Central memory CD8-positive, alpha-beta T cell (primary cell): ENCODE measurements at regions not wholly inside any gene's neighbourhood (a gene's known extent, or its start where the extent isn't known, plus 50 kb on each side); places are given as distances from the start of the nearest gene placed in this dataset.
"Not testable (repeated sequence)": the region's sequence is repeated elsewhere in the genome, so short reads cannot be mapped to it uniquely, and the experiment has no call there.

Source experiments
- ATAC-seq: fragments of 150-1000 bp; cut with Tn5 transposase; replicated peaks from 2 replicates; pipeline ENCODE4 v1.10.0; 2022; ENCODE audit warnings: mild to moderate bottlenecking, moderate FRiP score, moderate number of reproducible peaks; ENCODE audit not compliant: poor library complexity, severe bottlenecking; ENCODE audit errors: extremely low read depth
- DNase-seq, 2 donors: peaks; one replicate each; pipeline ENCODE4 v3.0.0; 2021; ENCODE audit warnings: low spot score in 2 of 2
- H3K27ac Mint-ChIP-seq: one replicate; pipeline ENCODE4 v1.8.0; 2022; ENCODE audit warnings: low read depth, mild to moderate bottlenecking, moderate library complexity, mixed read lengths
- H3K27me3 Mint-ChIP-seq: one replicate; pipeline ENCODE4 v1.8.0; 2022; ENCODE audit warnings: mixed read lengths
- H3K36me3 Mint-ChIP-seq: one replicate; pipeline ENCODE4 v1.8.0; 2022; ENCODE audit warnings: mild to moderate bottlenecking, moderate library complexity, mixed read lengths; ENCODE audit not compliant: insufficient read depth
- H3K4me1 Mint-ChIP-seq: one replicate; pipeline ENCODE4 v1.8.0; 2022; ENCODE audit warnings: mixed read lengths
- H3K4me3 Mint-ChIP-seq: one replicate; pipeline ENCODE4 v1.8.0; 2022; ENCODE audit warnings: mild to moderate bottlenecking, moderate library complexity, mixed read lengths
- H3K9me3 Mint-ChIP-seq: one replicate; pipeline ENCODE4 v1.8.0; 2022; ENCODE audit warnings: mixed read lengths

DNA sequence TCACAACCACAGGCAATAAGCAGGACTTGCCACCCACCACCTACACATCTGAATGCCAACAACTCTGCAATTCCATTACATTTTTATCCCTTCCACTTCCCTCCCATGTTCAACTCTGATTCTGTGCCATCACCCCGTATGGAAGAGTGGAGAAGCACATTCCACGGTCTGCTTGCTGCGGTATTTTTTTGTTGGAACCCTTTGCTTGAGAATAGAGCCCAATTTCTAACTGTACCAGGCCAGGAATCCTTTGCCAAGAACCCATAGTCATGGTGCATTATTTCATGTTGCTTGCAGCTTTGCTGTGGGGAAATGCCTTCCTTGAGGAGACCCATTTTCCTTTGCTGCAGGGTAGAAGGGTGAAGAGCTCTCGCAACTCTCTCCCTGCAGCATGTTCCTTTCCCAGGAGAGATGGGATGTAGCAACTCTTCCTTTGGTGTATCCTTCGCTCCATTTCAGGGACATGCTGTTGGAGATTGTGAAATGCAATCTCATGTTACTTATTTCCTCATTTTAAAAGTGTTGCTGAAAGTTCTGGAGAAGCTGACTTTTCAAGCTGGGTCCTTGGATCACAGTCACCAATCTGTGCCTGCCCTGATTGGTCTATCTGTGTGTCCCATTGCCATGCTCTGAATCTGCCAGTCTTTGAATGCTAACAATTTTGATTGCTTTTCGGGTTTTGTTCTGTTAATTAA is 69.8 kb upstream of the STARD13 start:
- H3K36me3 Mint-ChIP-seq = peaks cover 2% of the 10 kb centered on the region
- H3K9me3 Mint-ChIP-seq = no peaks in the 10 kb centered on the region
- H3K27me3 Mint-ChIP-seq = peaks cover 58% of the 10 kb centered on the region
- H3K4me1 Mint-ChIP-seq = no peaks in the 10 kb centered on the region
- no peak overlapping the region for H3K27ac Mint-ChIP-seq
- no peak for ATAC-seq
- no peak for DNase-seq
- H3K4me3 Mint-ChIP-seq = no peak overlapping the region

DNA sequence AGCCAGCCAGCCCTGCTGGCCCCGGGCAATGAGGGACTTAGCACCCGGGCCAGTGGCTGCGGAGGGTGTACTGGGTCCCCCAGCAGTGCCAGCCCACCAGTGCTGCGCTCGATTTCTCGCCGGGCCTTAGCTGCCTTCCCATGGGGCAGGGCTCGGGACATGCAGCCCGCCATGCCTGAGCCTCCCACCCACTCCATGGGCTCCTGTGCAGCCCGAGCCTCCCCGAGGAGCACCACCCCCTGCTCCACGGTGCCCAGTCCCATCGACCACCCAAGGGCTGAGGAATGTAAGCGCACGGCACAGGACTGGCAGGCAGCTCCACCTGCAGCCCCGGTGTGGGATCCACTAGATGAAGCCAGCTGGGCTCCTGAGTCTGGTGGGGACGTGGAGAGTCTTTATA is 72.5 kb upstream of the STARD13 start:
- H3K27ac Mint-ChIP-seq, H3K9me3 Mint-ChIP-seq, H3K4me1 Mint-ChIP-seq, H3K4me3 Mint-ChIP-seq, DNase-seq, H3K36me3 Mint-ChIP-seq, ATAC-seq: not testable (repeated sequence)
- peaks cover 38% of the 10 kb centered on the region for H3K27me3 Mint-ChIP-seq

DNA sequence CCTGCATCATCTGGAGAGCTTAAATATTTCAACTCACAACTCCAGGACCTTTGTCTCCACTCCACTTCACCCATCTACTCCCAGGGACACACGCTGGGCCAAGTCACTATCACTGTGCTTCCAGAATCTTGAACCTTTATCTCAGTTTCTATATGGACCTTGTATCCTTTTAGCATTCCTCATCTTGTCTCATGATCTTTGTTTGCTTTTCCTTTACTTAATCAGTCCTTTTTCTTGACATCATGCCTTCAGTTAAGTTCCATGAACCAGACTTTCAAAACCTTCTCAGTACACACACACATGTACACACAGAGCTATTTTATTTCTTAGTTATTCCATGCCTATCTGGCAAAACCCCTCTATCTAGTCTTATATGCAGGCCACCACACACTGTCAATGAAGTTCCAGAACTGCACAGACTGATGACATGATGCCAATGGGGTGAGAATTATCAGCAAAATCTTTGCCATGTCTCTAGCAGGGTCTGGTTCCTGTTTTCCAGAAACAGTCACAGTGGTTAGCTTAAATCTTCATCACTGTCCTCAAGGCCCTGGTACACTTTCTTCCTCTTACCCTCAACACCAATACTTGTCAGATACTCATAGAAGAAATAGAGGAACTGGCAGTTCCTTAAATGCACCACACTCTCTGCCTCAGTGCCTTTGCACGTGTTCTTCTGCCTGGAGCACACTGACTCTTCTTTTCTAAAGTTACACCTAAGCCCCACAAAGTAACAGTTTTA is 77.6 kb upstream of the STARD13 start:
- Mint-ChIP-seq H3K4me3 (no peak overlapping the region), H3K4me1 (peaks cover 4% of the 10 kb centered on the region), H3K27ac (no peak overlapping the region), H3K27me3 (peaks cover 13% of the 10 kb centered on the region), H3K9me3 (no peaks in the 10 kb centered on the region), H3K36me3 (peaks cover 2% of the 10 kb centered on the region)
- DNase-seq (no peak), ATAC-seq (no peak)

DNA sequence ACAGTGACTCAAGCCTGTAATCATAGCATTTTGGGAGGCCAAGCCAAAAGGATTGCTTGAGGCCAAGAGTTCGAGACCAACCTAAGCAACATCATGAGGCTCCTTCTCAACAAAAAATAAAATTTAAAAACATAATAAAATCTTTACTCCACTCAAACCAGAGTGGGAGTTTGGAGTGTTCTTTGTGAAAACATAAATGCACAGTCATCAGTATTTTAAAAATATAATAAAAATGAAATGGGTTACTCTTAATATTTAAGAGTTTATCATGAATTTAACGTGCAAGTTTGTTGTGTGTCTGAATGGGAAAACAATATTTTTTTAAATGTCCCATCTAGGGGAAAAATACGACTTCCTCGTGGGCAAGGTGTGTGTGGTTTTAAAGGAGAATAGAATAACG is 78.6 kb upstream of the STARD13 start:
- H3K4me1 Mint-ChIP-seq = peaks cover 6% of the 10 kb centered on the region
- no peak overlapping the region for H3K27ac Mint-ChIP-seq
- no peaks in the 10 kb centered on the region for H3K9me3 Mint-ChIP-seq
- ATAC-seq = no peak
- peaks cover 2% of the 10 kb centered on the region for H3K36me3 Mint-ChIP-seq
- no peak for DNase-seq
- H3K4me3 Mint-ChIP-seq = no peak overlapping the region
- H3K27me3 Mint-ChIP-seq = peaks cover 17% of the 10 kb centered on the region

DNA sequence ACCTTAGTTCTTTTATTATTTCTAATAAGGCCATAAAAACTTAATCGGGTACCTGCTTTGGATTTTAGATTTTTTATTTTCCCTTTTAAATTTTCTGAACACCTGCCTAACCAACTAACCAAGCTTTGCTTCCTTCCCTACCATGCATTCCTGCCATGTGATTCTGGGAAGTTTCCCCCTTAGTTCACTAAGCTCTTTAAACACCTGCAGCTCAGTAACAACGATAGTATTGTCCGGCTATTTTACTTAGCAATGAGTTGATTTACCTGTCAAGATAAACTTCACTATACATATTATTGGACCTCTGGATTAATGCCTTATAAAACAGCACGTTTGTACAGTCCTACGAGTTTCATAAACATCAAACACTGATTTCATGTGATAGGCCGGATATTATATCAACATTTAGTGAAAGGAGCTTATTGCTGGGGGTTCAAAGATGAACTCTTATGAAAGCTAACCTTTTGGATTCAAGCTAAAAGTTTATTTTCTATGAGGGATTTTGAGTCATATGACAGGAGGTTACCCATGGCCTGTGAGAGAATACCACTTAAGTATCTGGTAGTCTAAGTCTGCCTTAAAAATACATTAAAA is 81.0 kb upstream of the STARD13 start:
- peaks cover 6% of the 10 kb centered on the region for H3K4me1 Mint-ChIP-seq
- no peak for ATAC-seq
- H3K36me3 Mint-ChIP-seq = no peaks in the 10 kb centered on the region
- H3K4me3 Mint-ChIP-seq = no peak overlapping the region
- no peaks in the 10 kb centered on the region for H3K9me3 Mint-ChIP-seq
- no peak overlapping the region for H3K27ac Mint-ChIP-seq
- no peak for DNase-seq
- peaks cover 20% of the 10 kb centered on the region for H3K27me3 Mint-ChIP-seq

DNA sequence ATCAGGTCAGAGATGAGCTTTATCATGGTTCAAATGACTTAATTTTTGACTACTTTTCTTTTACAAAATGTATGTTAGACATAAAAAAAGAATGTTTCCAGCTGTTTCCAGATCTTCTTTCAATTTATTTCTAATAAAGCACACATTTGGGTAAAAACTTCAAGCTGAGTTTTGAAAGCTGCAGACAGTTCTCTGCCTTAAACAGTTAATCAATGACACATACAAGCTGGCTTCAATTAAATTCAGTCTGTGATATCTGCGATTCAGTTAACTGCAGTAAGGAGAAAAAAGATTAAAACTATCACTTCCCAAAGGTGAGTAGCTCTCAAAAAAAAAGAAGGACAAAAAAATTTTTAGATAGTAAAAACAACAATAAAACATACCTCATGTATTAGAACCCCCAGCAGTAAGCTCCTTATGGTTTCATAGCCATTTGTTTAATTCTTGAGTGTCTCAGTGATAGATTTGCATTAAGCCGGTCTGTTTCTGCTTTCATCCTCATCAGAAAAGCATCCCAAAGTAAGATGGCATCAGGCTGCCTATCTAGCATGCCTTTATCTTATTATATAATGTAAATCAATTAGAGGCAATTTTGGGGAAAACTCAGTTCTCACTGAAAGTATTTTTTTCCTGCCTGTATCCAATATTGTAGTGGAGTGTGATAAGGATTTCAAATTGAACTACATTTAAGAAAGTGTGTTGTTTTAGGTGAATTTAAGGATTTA is 81.8 kb upstream of the STARD13 start:
- Mint-ChIP-seq H3K9me3 (no peaks in the 10 kb centered on the region), H3K36me3 (no peaks in the 10 kb centered on the region), H3K27me3 (peaks cover 20% of the 10 kb centered on the region), H3K4me3 (no peak overlapping the region), H3K27ac (no peak overlapping the region), H3K4me1 (peaks cover 6% of the 10 kb centered on the region)
- ATAC-seq (no peak), DNase-seq (no peak)

DNA sequence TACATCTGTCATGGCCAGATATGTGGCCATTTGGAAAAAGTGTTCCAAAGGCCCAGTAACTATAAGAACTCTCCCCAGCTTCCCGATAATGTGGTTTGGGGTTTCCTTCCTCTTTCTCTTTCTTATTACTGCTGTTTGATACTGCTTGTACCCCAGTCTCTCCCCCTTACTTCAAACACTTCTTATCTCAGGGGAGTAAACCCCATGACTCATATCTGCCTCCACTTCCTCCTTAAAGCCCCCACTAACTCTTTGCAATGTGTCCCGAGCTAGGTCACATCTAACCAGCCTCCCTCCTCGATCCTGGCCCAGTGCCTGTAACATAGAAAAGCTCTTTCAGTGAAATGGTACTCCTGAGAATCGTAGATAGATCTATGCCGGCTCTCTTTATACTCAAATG is 82.4 kb upstream of the STARD13 start:
- Mint-ChIP-seq H3K9me3 (no peaks in the 10 kb centered on the region), H3K27ac (no peak overlapping the region), H3K36me3 (no peaks in the 10 kb centered on the region), H3K4me3 (no peak overlapping the region), H3K27me3 (peaks cover 15% of the 10 kb centered on the region), H3K4me1 (peaks cover 6% of the 10 kb centered on the region)
- ATAC-seq (no peak), DNase-seq (no peak)

DNA sequence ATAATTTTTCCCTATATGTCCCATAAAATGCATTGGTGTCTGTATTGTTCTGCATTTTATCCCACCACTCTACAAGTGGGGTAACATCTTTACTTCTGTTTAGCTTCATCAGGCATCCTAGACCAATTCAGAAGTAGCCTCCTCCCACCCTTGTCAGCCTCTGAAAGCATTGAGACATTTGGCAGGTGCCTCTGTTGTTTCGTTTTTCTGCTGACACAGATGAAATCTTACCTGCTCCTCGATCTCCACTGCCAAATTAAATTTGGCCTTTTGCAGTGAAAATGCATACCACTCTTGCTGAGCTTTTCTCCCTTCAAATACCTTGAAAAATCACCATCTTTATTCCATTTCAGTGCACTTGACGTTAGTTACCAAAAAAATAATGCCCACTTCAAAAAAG is 83.5 kb upstream of the STARD13 start:
- no peak overlapping the region for H3K4me3 Mint-ChIP-seq
- ATAC-seq (no peak), DNase-seq (no peak)
- no peaks in the 10 kb centered on the region for H3K36me3 Mint-ChIP-seq
- no peak overlapping the region for H3K27ac Mint-ChIP-seq
- H3K27me3 Mint-ChIP-seq = peaks cover 7% of the 10 kb centered on the region
- H3K4me1 Mint-ChIP-seq = peaks cover 6% of the 10 kb centered on the region
- H3K9me3 Mint-ChIP-seq = no peaks in the 10 kb centered on the region

DNA sequence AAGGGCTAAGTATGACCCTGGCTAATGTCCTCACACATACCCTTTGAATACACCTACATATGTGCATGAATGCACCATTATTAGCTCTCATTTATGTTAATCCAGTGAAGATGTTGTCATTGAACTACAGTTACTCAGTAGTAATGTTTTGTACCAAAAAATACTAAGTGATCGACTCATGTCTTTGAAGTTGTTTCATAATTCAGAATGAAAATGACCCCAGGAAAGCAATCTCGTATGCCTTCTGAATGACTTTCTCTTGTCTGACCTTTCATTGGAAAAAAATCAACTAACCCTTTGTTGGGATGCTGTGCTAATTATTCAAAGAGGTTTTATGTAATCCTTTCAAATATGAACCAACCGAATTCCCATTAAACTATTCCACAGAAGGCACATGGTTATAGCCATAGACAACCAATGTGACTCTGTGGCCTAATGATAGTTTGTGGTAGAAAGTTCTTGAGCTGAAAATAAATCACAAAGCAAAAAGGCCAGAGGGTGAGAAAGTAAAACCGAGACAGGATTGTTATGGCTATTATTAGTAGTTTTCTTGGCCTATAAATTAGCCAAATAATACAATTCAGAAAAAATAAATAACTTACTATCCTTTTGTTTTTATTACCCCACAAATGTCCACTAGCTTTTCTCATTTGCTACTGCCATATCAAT is 86.8 kb upstream of the STARD13 start:
- no peak overlapping the region for H3K4me3 Mint-ChIP-seq
- H3K27ac Mint-ChIP-seq = no peak overlapping the region
- peaks cover 6% of the 10 kb centered on the region for H3K4me1 Mint-ChIP-seq
- H3K27me3 Mint-ChIP-seq = peaks cover 7% of the 10 kb centered on the region
- DNase-seq = no peak
- H3K36me3 Mint-ChIP-seq = no peaks in the 10 kb centered on the region
- no peak for ATAC-seq
- no peaks in the 10 kb centered on the region for H3K9me3 Mint-ChIP-seq

DNA sequence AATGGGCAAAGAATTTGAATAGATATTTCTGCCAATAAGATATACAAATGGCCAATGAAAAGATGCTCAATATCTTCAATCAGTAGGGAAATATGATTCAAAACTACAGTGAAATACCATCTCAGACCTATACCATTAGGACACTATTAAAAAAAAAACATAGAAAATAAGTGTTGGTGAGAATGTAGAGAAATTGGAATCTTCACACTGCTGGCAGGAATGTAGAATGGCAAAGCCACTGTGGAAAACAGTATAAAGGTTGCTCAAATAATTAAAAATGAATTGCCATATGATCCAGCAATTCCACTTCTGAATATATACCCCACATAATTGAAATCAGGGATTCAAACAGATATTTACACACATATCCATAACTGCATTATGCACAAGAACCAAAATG is 88.1 kb upstream of the STARD13 start:
- DNase-seq = no peak
- H3K27ac Mint-ChIP-seq = no peak overlapping the region
- H3K9me3 Mint-ChIP-seq = no peaks in the 10 kb centered on the region
- no peak overlapping the region for H3K4me3 Mint-ChIP-seq
- no peaks in the 10 kb centered on the region for H3K36me3 Mint-ChIP-seq
- ATAC-seq = no peak
- H3K4me1 Mint-ChIP-seq = no peaks in the 10 kb centered on the region
- H3K27me3 Mint-ChIP-seq = peaks cover 7% of the 10 kb centered on the region

DNA sequence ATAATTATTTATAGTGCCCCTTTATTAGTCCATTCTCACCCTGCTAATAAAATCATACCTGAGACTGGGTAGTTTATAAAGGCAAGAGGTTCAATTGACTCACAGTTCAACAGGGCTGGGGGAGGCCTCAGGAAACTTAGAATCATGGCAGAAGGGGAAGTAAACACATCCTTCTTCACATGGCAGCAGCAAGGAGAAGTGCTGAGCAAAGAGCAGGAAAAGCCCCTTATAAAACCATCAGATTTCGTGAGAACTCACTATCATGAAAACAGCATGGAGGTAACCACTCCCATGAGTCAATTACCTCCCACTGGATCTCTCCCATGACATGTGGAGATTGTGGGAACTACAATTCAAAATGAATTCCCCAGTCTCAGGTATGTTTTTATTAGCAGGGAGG is 89.9 kb upstream of the STARD13 start:
- Mint-ChIP-seq H3K27ac (no peak overlapping the region), H3K4me1 (no peaks in the 10 kb centered on the region), H3K27me3 (no peaks in the 10 kb centered on the region), H3K9me3 (no peaks in the 10 kb centered on the region), H3K4me3 (no peak overlapping the region), H3K36me3 (no peaks in the 10 kb centered on the region)
- ATAC-seq = no peak
- DNase-seq = no peak

DNA sequence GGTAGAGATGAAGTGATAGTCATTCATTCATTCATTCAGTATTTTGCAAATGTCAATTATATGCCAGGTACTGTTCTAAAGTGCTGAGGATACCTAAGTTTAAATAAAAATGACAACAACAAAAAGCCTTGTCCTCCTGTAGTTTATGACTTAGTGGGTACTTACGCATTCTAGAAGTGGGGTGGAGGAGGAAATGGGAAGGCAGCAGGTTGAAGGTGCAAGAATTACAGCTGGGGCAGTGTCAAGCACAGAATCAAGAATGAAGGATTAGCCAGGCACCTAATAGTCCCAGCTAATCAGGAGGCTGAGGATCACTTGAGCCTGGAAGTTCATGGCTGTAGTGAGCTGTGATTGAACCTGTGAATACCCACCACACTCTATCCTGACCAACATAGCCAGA is 90.7 kb upstream of the STARD13 start:
- Mint-ChIP-seq H3K9me3 (no peaks in the 10 kb centered on the region), H3K36me3 (no peaks in the 10 kb centered on the region), H3K4me3 (no peak overlapping the region), H3K27me3 (no peaks in the 10 kb centered on the region), H3K27ac (no peak overlapping the region), H3K4me1 (no peaks in the 10 kb centered on the region)
- no peak for DNase-seq
- ATAC-seq = no peak
